ENCODE measurements at regions not wholly inside any gene's neighbourhood (a gene's known extent, or its start where the extent isn't known, plus 50 kb on each side); places are given as distances from the start of the nearest gene placed in this dataset.
A peak's percentile ranks its signal among the peaks of the same experiment; 100 is the strongest.

DNA sequence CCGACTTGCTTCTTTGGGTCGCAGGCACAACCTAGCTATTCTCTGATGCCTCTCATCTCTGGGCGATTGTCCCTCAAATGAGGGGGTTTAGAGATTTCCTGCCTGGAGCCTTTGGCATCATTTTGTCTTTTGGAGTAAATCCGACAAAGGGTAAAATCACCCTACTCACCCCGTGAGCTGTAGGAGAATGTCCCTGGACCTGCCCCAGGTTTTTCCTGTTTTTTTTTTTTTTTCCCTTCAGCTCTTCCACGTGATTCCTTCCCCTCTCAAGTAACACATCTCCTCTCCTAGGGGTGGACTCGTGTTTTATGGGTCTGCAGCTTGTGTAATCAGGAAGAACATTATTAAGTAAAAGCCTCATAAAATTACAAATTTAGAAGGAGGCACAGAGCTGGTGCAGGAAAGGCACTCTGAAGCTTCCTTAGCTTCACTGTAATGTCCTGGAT lies 128.4 kb upstream of the ZNF746 start:
- WGBS (ENCODE audit: insufficient coverage): 82% methylated on average over 2 of the region's 7 CpGs
- TF ChIP-seq, protein P1, sequence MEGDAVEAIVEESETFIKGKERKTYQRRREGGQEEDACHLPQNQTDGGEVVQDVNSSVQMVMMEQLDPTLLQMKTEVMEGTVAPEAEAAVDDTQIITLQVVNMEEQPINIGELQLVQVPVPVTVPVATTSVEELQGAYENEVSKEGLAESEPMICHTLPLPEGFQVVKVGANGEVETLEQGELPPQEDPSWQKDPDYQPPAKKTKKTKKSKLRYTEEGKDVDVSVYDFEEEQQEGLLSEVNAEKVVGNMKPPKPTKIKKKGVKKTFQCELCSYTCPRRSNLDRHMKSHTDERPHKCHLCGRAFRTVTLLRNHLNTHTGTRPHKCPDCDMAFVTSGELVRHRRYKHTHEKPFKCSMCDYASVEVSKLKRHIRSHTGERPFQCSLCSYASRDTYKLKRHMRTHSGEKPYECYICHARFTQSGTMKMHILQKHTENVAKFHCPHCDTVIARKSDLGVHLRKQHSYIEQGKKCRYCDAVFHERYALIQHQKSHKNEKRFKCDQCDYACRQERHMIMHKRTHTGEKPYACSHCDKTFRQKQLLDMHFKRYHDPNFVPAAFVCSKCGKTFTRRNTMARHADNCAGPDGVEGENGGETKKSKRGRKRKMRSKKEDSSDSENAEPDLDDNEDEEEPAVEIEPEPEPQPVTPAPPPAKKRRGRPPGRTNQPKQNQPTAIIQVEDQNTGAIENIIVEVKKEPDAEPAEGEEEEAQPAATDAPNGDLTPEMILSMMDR (IDR thresholded peaks at IDR 0.05): no peak
- no peak for DNase-seq
- H3K27me3 ChIP-seq (ENCODE audit: control insufficient read depth in 2 of 2, insufficient read depth in 2 of 2, low read length in 2 of 2): peaks cover 0 to 2% of the 10 kb centered on the region in 2 donors
- H3K27ac ChIP-seq (ENCODE audit: low read depth in 1 of 2, low read length in 2 of 2): no peak overlapping the region
- peak overlapping the region in 1 of 2 donors; percentile 16 for H3K4me3 Mint-ChIP-seq
- H3K4me1 Mint-ChIP-seq: peaks cover 45% of the 10 kb centered on the region
- H3K9ac ChIP-seq (ENCODE audit: insufficient read depth, low read length, poor library complexity, severe bottlenecking): no peak overlapping the region
- peaks cover 2 to 7% (median 2%) of the 10 kb centered on the region in 3 donors for H3K27me3 Mint-ChIP-seq (ENCODE audit: low read depth in 3 of 3)
- no peaks in the 10 kb centered on the region for H3K9me3 Mint-ChIP-seq
- H3K27ac Mint-ChIP-seq: peak overlapping the region in 1 of 7 donors; percentile 13
- H3K79me2 ChIP-seq (ENCODE audit: insufficient read depth, low read length): peaks cover 22% of the 10 kb centered on the region
- peaks cover under 1 to 7% of the 10 kb centered on the region in 2 donors for H3K36me3 Mint-ChIP-seq
- peaks cover 20% of the 10 kb centered on the region for H4K20me1 ChIP-seq (ENCODE audit: insufficient read depth, low read length)
- no peak overlapping the region for H3K4me2 ChIP-seq (replicated peaks; ENCODE audit: extremely low read depth, low read length, poor library complexity, severe bottlenecking)
- intact Hi-C loops (cut with micrococcal nuclease): loop anchor here in 1 of 2 donors (2.0 to 10.0 kb wide), 3 partner anchors 127 to 601 kb away; partner anchors contain the start of gene PDIA4
- no peak overlapping the region for H3K4me3 ChIP-seq (replicated peaks in 1 of 3; ENCODE audit: low read depth in 2 of 3, low read length in 3 of 3)
- peak overlapping the region; percentile 95 for H2AFZ ChIP-seq (ENCODE audit: insufficient read depth, low read depth, low read length, poor library complexity, severe bottlenecking)
- H3K4me1 ChIP-seq (ENCODE audit: control insufficient read depth in 1 of 2, insufficient read depth in 2 of 2, low read length in 2 of 2): peaks cover 33 to 42% of the 10 kb centered on the region in 2 donors
- H3K9me3 ChIP-seq (replicated peaks in 1 of 2; ENCODE audit: control insufficient read depth in 1 of 2, insufficient read depth in 1 of 2, low read length in 2 of 2): no peaks in the 10 kb centered on the region
- peaks cover 3% of the 10 kb centered on the region in 2 donors for H3K36me3 ChIP-seq (replicated peaks in 1 of 2; ENCODE audit: control insufficient read depth in 1 of 2, insufficient read depth in 2 of 2, low read length in 2 of 2)

DNA sequence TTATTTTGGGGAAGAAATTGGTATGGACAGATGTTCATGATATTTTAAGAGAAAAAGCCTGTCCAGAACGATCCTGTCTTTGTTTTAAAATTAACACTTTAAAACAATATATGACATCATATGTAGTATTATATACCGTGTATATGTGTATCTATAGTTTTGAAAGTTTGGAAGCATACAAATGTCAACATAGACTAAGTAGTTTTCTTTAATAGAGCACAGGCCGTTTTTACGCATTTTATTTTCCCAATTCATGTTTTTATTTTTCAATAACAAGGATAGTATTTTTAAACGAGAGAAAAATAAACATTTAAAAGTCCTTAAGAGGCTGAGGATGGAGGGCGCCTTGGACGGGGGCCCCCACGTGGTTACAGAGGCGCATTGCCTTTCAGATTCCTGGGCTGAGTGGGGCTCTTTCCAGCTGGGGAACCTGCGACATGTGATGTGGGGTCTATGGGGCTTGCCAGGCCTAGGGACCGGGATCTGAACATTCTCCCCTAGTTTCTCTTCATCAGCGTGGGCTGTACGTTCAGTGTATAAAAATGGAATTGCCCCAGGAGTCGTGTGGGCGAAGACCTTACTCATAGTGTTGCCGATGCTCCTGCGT lies 127.8 kb upstream of the ZNF746 start:
- Histone ChIP-seq H3K27ac (ENCODE audit: low read depth in 1 of 2, low read length in 2 of 2) (peak overlapping the region in 1 of 2 donors; percentile 73), H3K36me3 (replicated peaks in 1 of 2; ENCODE audit: control insufficient read depth in 1 of 2, insufficient read depth in 2 of 2, low read length in 2 of 2) (peaks cover 8% of the 10 kb centered on the region in 2 donors), H3K4me3 (replicated peaks in 1 of 3; ENCODE audit: low read depth in 2 of 3, low read length in 3 of 3) (peak overlapping the region; percentile 29 to 94 (median 92)), H3K79me2 (ENCODE audit: insufficient read depth, low read length) (peaks cover 22% of the 10 kb centered on the region), H4K20me1 (ENCODE audit: insufficient read depth, low read length) (peaks cover 25% of the 10 kb centered on the region), H3K9ac (ENCODE audit: insufficient read depth, low read length, poor library complexity, severe bottlenecking) (no peak overlapping the region), H2AFZ (ENCODE audit: insufficient read depth, low read depth, low read length, poor library complexity, severe bottlenecking) (peak overlapping the region; percentile 95), H3K4me2 (replicated peaks; ENCODE audit: extremely low read depth, low read length, poor library complexity, severe bottlenecking) (peak overlapping the region; percentile 98), H3K9me3 (replicated peaks in 1 of 2; ENCODE audit: control insufficient read depth in 1 of 2, insufficient read depth in 1 of 2, low read length in 2 of 2) (no peaks in the 10 kb centered on the region), H3K27me3 (ENCODE audit: control insufficient read depth in 2 of 2, insufficient read depth in 2 of 2, low read length in 2 of 2) (no peaks in the 10 kb centered on the region), H3K4me1 (ENCODE audit: control insufficient read depth in 1 of 2, insufficient read depth in 2 of 2, low read length in 2 of 2) (peaks cover 33 to 42% of the 10 kb centered on the region in 2 donors)
- Mint-ChIP-seq H3K36me3 (peaks cover 6 to 12% of the 10 kb centered on the region in 2 donors), H3K4me1 (peaks cover 47% of the 10 kb centered on the region), H3K4me3 (peak overlapping the region; percentile 39 to 76), H3K27me3 (ENCODE audit: low read depth in 3 of 3) (peaks cover 2 to 10% (median 2%) of the 10 kb centered on the region in 3 donors), H3K27ac (peak overlapping the region in 2 of 7 donors; percentile 9 to 13), H3K9me3 (no peaks in the 10 kb centered on the region)
- peak; percentile 35 to 44 (median 39) for DNase-seq
- TF ChIP-seq, protein P1 (IDR thresholded peaks at IDR 0.05): peak; percentile 23
- 47% methylated on average over 10 of the region's 17 CpGs for WGBS (ENCODE audit: insufficient coverage)
- intact Hi-C loops (cut with micrococcal nuclease): loop anchor here in 1 of 2 donors (2.0 to 10.0 kb wide), 3 partner anchors 127 to 601 kb away; partner anchors contain the start of gene PDIA4

Data from CD14-positive monocyte (primary cell).